HCT116 (cell line): ENCODE measurements at regions not wholly inside any gene's neighbourhood (a gene's known extent, or its start where the extent isn't known, plus 50 kb on each side); places are given as distances from the start of the nearest gene placed in this dataset.

ENCODE experiments used
- ATAC-seq: fragments of 200-7000 bp; cut with Tn5 transposase; 2 replicates; pipeline ENCODE4 v1.9.1; 2020; ENCODE audit warnings: mild to moderate bottlenecking, moderate library complexity
- BruUV-seq: library from RNA; stranded (reverse); fragments of 400-500 nt; replicated peaks from 2 replicates; lab custom pipeline; 2021; lab: Mats Ljungman, UMichigan
- CTCF ChIA-PET: fragments of 300-600 bp; sonication (Branson Sonifier 250); formaldehyde crosslinking; loops from one replicate; lab custom pipeline; 2021; ENCODE audit warnings: antibody characterized with exemption; lab: Charles Lee
- POLR2A ChIA-PET: fragments of 300-600, 350-600 bp; sonication (Branson Sonifier 250); formaldehyde crosslinking; loops from one replicate; lab custom pipeline; 2021; ENCODE audit warnings: antibody characterized with exemption; lab: Charles Lee
- RAD21 ChIA-PET, 2 experiments: fragments of 300-600 bp; sonication (Branson Sonifier 250); formaldehyde crosslinking; loops; one replicate each; lab custom pipeline; 2023; ENCODE audit warnings: low total read pairs in 2 of 2; ENCODE audit not compliant: uncharacterized antibody in 2 of 2, unreplicated experiment in 2 of 2, low non-redundant PET in 1 of 2; lab: Charles Lee
- DNase-seq: peaks from one replicate; pipeline ENCODE4 v3.0.0-alpha.2; 2010; ENCODE audit warnings: low read depth, low spot score
- H2AFZ ChIP-seq: fragments of 200-600 bp; shearing (Covaris generic), sonication (generic); 2 replicates; pipeline ENCODE4 v1.6.1; 2017; ENCODE audit warnings: low read depth, mixed run types, mixed read lengths, antibody characterized with exemption, low read length; ENCODE audit not compliant: poor library complexity, severe bottlenecking
- H3K27ac ChIP-seq: 2 replicates; pipeline ENCODE4 v1.5.1; 2012; ENCODE audit warnings: low read depth, low read length
- H3K27me3 ChIP-seq: fragments of 200-600 bp; sonication (generic); 2 replicates; pipeline ENCODE4 v1.6.1; 2016; ENCODE audit warnings: mixed run types, low read length, mixed read lengths; ENCODE audit not compliant: insufficient read depth
- H3K36me3 ChIP-seq, 2 experiments: fragments of 200-500 bp in 1 of 2; fragments of 200-600 bp in 1 of 2; sonication (Bioruptor generic) in 1 of 2; sonication (generic) in 1 of 2; 2 replicates each; pipeline versions ENCODE4 v1.5.1 to v1.6.1; 2014 to 2016; ENCODE audit warnings: low read length in 2 of 2, inconsistent platforms in 1 of 2, mixed read lengths in 1 of 2, mixed run types in 1 of 2; ENCODE audit not compliant: insufficient read depth in 2 of 2, control insufficient read depth in 1 of 2
- H3K4me1 ChIP-seq, 2 experiments: fragments of 200-600 bp in 1 of 2; sonication (generic) in 1 of 2; 2 replicates each; pipeline versions ENCODE4 v1.5.1 to v1.6.1; 2012 to 2017; ENCODE audit warnings: low read length in 2 of 2, inconsistent platforms in 1 of 2, mild to moderate bottlenecking in 1 of 2, mixed read lengths in 1 of 2, mixed run types in 1 of 2, moderate library complexity in 1 of 2; ENCODE audit not compliant: insufficient read depth in 2 of 2, control insufficient read depth in 1 of 2
- H3K4me2 ChIP-seq: fragments of 200-600 bp; sonication (generic); 2 replicates; pipeline ENCODE4 v1.6.1; 2017; ENCODE audit warnings: mixed run types, low read length, mixed read lengths
- H3K4me3 ChIP-seq, 2 experiments: fragments of 200-600 bp in 1 of 2; sonication (generic) in 1 of 2; replicated peaks in 1 of 2; 2 replicates each; pipeline ENCODE4 v1.5.1; 2011 to 2016; ENCODE audit warnings: low read length in 2 of 2, control low read depth in 1 of 2, low read depth in 1 of 2, mild to moderate bottlenecking in 1 of 2, mixed read lengths in 1 of 2, mixed run types in 1 of 2
- H3K79me2 ChIP-seq: fragments of 200-600 bp; sonication (generic); 2 replicates; pipeline ENCODE4 v1.6.1; 2017; ENCODE audit warnings: mild to moderate bottlenecking, mixed run types, low read length, moderate library complexity, mixed read lengths; ENCODE audit not compliant: insufficient read depth
- H3K9ac ChIP-seq: fragments of 200-600 bp; sonication (generic); 2 replicates; pipeline ENCODE4 v1.6.1; 2016; ENCODE audit warnings: low read length, mixed read lengths
- H3K9me2 ChIP-seq: fragments of 200-600 bp; sonication (generic), shearing (Covaris generic); 2 replicates; pipeline ENCODE4 v1.6.1; 2017; ENCODE audit warnings: mixed run types, mild to moderate bottlenecking, moderate library complexity; ENCODE audit not compliant: insufficient read depth
- H3K9me3 ChIP-seq, 2 experiments: fragments of 200-500 bp in 1 of 2; fragments of 200-600 bp in 1 of 2; sonication (Bioruptor generic) in 1 of 2; sonication (generic) in 1 of 2; 2 replicates each; pipeline ENCODE4 v1.6.1; 2014 to 2017; ENCODE audit warnings: low read length in 2 of 2, mixed read lengths in 2 of 2, inconsistent platforms in 1 of 2, low read depth in 1 of 2, mild to moderate bottlenecking in 1 of 2, mixed run types in 1 of 2, moderate library complexity in 1 of 2; ENCODE audit not compliant: control insufficient read depth in 1 of 2, insufficient read depth in 1 of 2
- H4K20me1 ChIP-seq: fragments of 200-600 bp; sonication (generic), shearing (Covaris generic); 2 replicates; pipeline ENCODE4 v1.6.1; 2017; ENCODE audit warnings: mixed run types, mild to moderate bottlenecking, moderate library complexity; ENCODE audit not compliant: insufficient read depth
- EGR1 ChIP-seq: IDR thresholded peaks from 2 replicates; pipeline ENCODE4 v1.6.1; 2012; ENCODE audit warnings: low read depth
- ELF1 ChIP-seq: IDR thresholded peaks from 2 replicates; pipeline ENCODE4 v1.6.1; 2012; ENCODE audit warnings: low read depth, borderline replicate concordance
- EZH2 ChIP-seq: fragments of 200-600 bp; sonication (generic); IDR thresholded peaks from 2 replicates; pipeline ENCODE4 v1.6.1; 2017; ENCODE audit warnings: antibody characterized with exemption, mixed run types
- JUND ChIP-seq: IDR thresholded peaks from 2 replicates; pipeline ENCODE4 v1.6.1; 2012
- POLR2AphosphoS5 ChIP-seq: IDR thresholded peaks from 2 replicates; pipeline ENCODE4 v1.6.1; 2011; ENCODE audit warnings: mild to moderate bottlenecking, low read depth, low read length, moderate library complexity
- RAD21 ChIP-seq: IDR thresholded peaks from 2 replicates; pipeline ENCODE4 v1.6.1; 2012; ENCODE audit warnings: low read depth, mild to moderate bottlenecking
- SIN3A ChIP-seq: IDR thresholded peaks from 2 replicates; pipeline ENCODE4 v1.6.1; 2012; ENCODE audit warnings: low read depth
- ZFX ChIP-seq: fragments of 450-650 bp; IDR thresholded peaks from 2 replicates; pipeline ENCODE4 v1.6.1; 2017
- intact Hi-C: fragments of 100-400 bp; cut with micrococcal nuclease; formaldehyde crosslinking; loops from 2 replicates; pipeline ENCODE4 v1.10.0; 2022
- TF ChIP-seq, protein P1 (sequence below): IDR thresholded peaks from 2 replicates; pipeline ENCODE4 v1.6.1; 2011; ENCODE audit warnings: mild to moderate bottlenecking, low read length, moderate library complexity; ENCODE audit not compliant: insufficient replicate concordance; ENCODE audit errors: extremely low read depth
- TF ChIP-seq, protein P2 (sequence below): IDR thresholded peaks from 2 replicates; pipeline ENCODE4 v1.6.1; 2012
- TF ChIP-seq, protein P3 (sequence below): IDR thresholded peaks from 2 replicates; pipeline ENCODE4 v1.6.1; 2012; ENCODE audit warnings: low read depth
- TF ChIP-seq, protein P4 (sequence below): IDR thresholded peaks from 2 replicates; pipeline ENCODE4 v1.6.1; 2012

DNA sequence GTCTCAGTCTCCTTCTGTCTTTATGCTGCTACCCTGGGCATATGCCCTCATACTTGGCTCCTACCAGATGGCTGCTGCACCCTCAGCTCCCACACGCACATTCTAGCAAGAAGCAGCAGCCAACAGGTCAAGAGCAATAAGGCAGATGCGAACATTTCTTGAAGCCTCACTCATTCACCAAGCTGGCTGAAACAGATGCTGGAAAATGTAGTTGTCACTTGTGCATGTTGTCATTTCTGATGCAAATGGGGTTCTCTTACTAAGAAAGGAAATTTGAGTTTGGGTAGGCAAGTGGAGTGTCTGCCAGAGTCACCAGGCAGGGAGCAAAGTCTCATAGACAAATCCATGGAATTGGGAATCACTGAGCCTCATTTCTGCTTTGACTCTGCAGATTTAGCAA is 57.4 kb upstream of the SORBS2 start:
- Histone ChIP-seq H3K4me1 (peaks cover 0 to 5% of the 10 kb centered on the region in 2 experiments; a peak in 1 of 4 replicates), H2AFZ (no peak overlapping the region), H4K20me1 (no peaks in the 10 kb centered on the region), H3K4me3 (no peak overlapping the region), H3K36me3 (no peaks in the 10 kb centered on the region), H3K9me3 (no peaks in the 10 kb centered on the region), H3K9me2 (no peaks in the 10 kb centered on the region), H3K9ac (no peak overlapping the region), H3K79me2 (no peaks in the 10 kb centered on the region), H3K4me2 (no peak overlapping the region), H3K27ac (no peak overlapping the region), H3K27me3 (no peaks in the 10 kb centered on the region)
- POLR2A ChIA-PET = no interaction called here
- no peak for DNase-seq
- RAD21 ChIA-PET = no interaction called here
- no peak for ATAC-seq
- TF ChIP-seq EZH2 (no peak), RAD21 (no peak), ZFX (no peak), EGR1 (no peak), ELF1 (no peak), JUND (no peak), SIN3A (no peak), POLR2AphosphoS5 (no peak)
- TF ChIP-seq, protein P1, sequence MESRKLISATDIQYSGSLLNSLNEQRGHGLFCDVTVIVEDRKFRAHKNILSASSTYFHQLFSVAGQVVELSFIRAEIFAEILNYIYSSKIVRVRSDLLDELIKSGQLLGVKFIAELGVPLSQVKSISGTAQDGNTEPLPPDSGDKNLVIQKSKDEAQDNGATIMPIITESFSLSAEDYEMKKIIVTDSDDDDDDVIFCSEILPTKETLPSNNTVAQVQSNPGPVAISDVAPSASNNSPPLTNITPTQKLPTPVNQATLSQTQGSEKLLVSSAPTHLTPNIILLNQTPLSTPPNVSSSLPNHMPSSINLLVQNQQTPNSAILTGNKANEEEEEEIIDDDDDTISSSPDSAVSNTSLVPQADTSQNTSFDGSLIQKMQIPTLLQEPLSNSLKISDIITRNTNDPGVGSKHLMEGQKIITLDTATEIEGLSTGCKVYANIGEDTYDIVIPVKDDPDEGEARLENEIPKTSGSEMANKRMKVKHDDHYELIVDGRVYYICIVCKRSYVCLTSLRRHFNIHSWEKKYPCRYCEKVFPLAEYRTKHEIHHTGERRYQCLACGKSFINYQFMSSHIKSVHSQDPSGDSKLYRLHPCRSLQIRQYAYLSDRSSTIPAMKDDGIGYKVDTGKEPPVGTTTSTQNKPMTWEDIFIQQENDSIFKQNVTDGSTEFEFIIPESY = no peak
- TF ChIP-seq, protein P2, sequence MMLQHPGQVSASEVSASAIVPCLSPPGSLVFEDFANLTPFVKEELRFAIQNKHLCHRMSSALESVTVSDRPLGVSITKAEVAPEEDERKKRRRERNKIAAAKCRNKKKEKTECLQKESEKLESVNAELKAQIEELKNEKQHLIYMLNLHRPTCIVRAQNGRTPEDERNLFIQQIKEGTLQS = no peak
- TF ChIP-seq, protein P3, sequence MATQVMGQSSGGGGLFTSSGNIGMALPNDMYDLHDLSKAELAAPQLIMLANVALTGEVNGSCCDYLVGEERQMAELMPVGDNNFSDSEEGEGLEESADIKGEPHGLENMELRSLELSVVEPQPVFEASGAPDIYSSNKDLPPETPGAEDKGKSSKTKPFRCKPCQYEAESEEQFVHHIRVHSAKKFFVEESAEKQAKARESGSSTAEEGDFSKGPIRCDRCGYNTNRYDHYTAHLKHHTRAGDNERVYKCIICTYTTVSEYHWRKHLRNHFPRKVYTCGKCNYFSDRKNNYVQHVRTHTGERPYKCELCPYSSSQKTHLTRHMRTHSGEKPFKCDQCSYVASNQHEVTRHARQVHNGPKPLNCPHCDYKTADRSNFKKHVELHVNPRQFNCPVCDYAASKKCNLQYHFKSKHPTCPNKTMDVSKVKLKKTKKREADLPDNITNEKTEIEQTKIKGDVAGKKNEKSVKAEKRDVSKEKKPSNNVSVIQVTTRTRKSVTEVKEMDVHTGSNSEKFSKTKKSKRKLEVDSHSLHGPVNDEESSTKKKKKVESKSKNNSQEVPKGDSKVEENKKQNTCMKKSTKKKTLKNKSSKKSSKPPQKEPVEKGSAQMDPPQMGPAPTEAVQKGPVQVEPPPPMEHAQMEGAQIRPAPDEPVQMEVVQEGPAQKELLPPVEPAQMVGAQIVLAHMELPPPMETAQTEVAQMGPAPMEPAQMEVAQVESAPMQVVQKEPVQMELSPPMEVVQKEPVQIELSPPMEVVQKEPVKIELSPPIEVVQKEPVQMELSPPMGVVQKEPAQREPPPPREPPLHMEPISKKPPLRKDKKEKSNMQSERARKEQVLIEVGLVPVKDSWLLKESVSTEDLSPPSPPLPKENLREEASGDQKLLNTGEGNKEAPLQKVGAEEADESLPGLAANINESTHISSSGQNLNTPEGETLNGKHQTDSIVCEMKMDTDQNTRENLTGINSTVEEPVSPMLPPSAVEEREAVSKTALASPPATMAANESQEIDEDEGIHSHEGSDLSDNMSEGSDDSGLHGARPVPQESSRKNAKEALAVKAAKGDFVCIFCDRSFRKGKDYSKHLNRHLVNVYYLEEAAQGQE = no peak
- TF ChIP-seq, protein P4, sequence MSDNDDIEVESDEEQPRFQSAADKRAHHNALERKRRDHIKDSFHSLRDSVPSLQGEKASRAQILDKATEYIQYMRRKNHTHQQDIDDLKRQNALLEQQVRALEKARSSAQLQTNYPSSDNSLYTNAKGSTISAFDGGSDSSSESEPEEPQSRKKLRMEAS = no peak
- CTCF ChIA-PET = no interaction called here
- intact Hi-C loops = no loop called here
- no TSS peak for BruUV-seq
